Natural killer cell (primary cell): ENCODE measurements at regions not wholly inside any gene's neighbourhood (a gene's known extent, or its start where the extent isn't known, plus 50 kb on each side); places are given as distances from the start of the nearest gene placed in this dataset.

Experiments
- ATAC-seq, 3 donors: fragments of 150-1000 bp in 2 of 3; fragments of 200-7000 bp in 1 of 3; cut with Tn5 transposase; 1 replicate in 1 of 3; 2 replicates in 2 of 3; pipeline ENCODE4 v1.10.0; 2021; ENCODE audit warnings: mild to moderate bottlenecking in 2 of 3, moderate library complexity in 2 of 3
- DNase-seq, 2 donors: peaks; one replicate each; pipeline versions ENCODE4 v3.0.0 to v3.0.0-alpha.2; 2013 to 2021; ENCODE audit warnings: mixed read lengths in 1 of 2
- H3K27ac ChIP-seq: one replicate; pipeline ENCODE4 v1.5.1; 2013; ENCODE audit warnings: mild to moderate bottlenecking, low read length
- H3K27me3 ChIP-seq: one replicate; pipeline ENCODE4 v1.6.1; 2013; ENCODE audit warnings: low read length; ENCODE audit not compliant: control insufficient read depth, insufficient read depth
- H3K36me3 ChIP-seq: one replicate; pipeline ENCODE4 v1.6.1; 2013; ENCODE audit warnings: low read length; ENCODE audit not compliant: control insufficient read depth, insufficient read depth
- H3K4me1 ChIP-seq: one replicate; pipeline ENCODE4 v1.6.1; 2013; ENCODE audit warnings: low read length; ENCODE audit not compliant: control insufficient read depth, insufficient read depth
- H3K4me3 ChIP-seq: one replicate; pipeline ENCODE4 v1.5.1; 2013; ENCODE audit warnings: low read length
- H3K9me3 ChIP-seq: one replicate; pipeline ENCODE4 v1.6.1; 2013; ENCODE audit warnings: low read length; ENCODE audit not compliant: control insufficient read depth, insufficient read depth
- H3K27ac Mint-ChIP-seq, 2 donors: one replicate each; pipeline ENCODE4 v1.8.0; 2022; ENCODE audit warnings: mild to moderate bottlenecking in 2 of 2, mixed read lengths in 2 of 2, moderate library complexity in 1 of 2
- H3K27me3 Mint-ChIP-seq, 2 donors: one replicate each; pipeline ENCODE4 v1.8.0; 2022; ENCODE audit warnings: low read depth in 2 of 2, mixed read lengths in 2 of 2
- H3K36me3 Mint-ChIP-seq: one replicate; pipeline ENCODE4 v1.8.0; 2022; ENCODE audit warnings: mixed read lengths
- H3K4me1 Mint-ChIP-seq, 2 donors: one replicate each; pipeline ENCODE4 v1.8.0; 2022; ENCODE audit warnings: mixed read lengths in 2 of 2
- H3K4me3 Mint-ChIP-seq: one replicate; pipeline ENCODE4 v1.8.0; 2022; ENCODE audit warnings: mild to moderate bottlenecking, moderate library complexity, mixed read lengths
- H3K9me3 Mint-ChIP-seq, 2 donors: one replicate each; pipeline ENCODE4 v1.8.0; 2022; ENCODE audit warnings: mixed read lengths in 2 of 2
- CTCF ChIP-seq: fragments of 200-600 bp; IDR thresholded peaks from one replicate; pipeline ENCODE4 v1.8.0; 2022; ENCODE audit warnings: antibody characterized with exemption
- WGBS: methylation state at CpG from one replicate; pipeline ENCODE4 v1.1.7; 2013; ENCODE audit warnings: missing lambda C conversion rate; ENCODE audit not compliant: insufficient coverage; 5-methylcytosine and 5-hydroxymethylcytosine counted together
- intact Hi-C: fragments of 100-400 bp; cut with micrococcal nuclease; formaldehyde crosslinking; loops from one replicate; pipeline ENCODE4 v1.14.2; 2022

GRCh38 chr4:29852537-29852936 lies 867.6 kb upstream of the PCDH7 start:
- Mint-ChIP-seq H3K27ac (no peak overlapping the region), H3K36me3 (peaks cover 15% of the 10 kb centered on the region), H3K9me3 (peaks cover 9 to 23% of the 10 kb centered on the region in 2 donors), H3K27me3 (no peaks in the 10 kb centered on the region), H3K4me3 (no peak overlapping the region), H3K4me1 (no peaks in the 10 kb centered on the region)
- no peak overlapping the region for H3K4me3 ChIP-seq
- no peaks in the 10 kb centered on the region for H3K27me3 ChIP-seq
- intact Hi-C loops: no loop called here
- no peaks in the 10 kb centered on the region for H3K9me3 ChIP-seq
- H3K4me1 ChIP-seq: no peaks in the 10 kb centered on the region
- TF ChIP-seq CTCF: no peak
- no peak overlapping the region for H3K27ac ChIP-seq
- DNase-seq (no peak), ATAC-seq (no peak)
- no peaks in the 10 kb centered on the region for H3K36me3 ChIP-seq

- H3K36me3 ChIP-seq: no peaks in the 10 kb centered on the region
- H3K27ac Mint-ChIP-seq: no peak overlapping the region
- WGBS: 100% methylated on average over 1 of the region's 2 CpGs
- DNase-seq (no peak), ATAC-seq (no peak)
- intact Hi-C loops: no loop called here
- H3K36me3 Mint-ChIP-seq: peaks cover 15% of the 10 kb centered on the region
- no peak overlapping the region for H3K4me3 Mint-ChIP-seq
- H3K27me3 Mint-ChIP-seq: no peaks in the 10 kb centered on the region
- H3K9me3 ChIP-seq: peaks cover 5% of the 10 kb centered on the region
- no peak overlapping the region for H3K4me3 ChIP-seq
- H3K27ac ChIP-seq: no peak overlapping the region
- peaks cover 11 to 23% of the 10 kb centered on the region in 2 donors for H3K9me3 Mint-ChIP-seq
- no peaks in the 10 kb centered on the region for H3K27me3 ChIP-seq
- TF ChIP-seq CTCF: no peak
- H3K4me1 Mint-ChIP-seq: no peaks in the 10 kb centered on the region
- no peaks in the 10 kb centered on the region for H3K4me1 ChIP-seq
Measured at GRCh38 chr4:29853833-29854232, 866.3 kb upstream of the PCDH7 start.

- no peaks in the 10 kb centered on the region for H3K27me3 ChIP-seq
- no peak for DNase-seq
- no peak overlapping the region for H3K4me3 Mint-ChIP-seq
- H3K27me3 Mint-ChIP-seq: no peaks in the 10 kb centered on the region
- WGBS: no CpG with 5 or more reads among the region's 1 CpG
- intact Hi-C loops: no loop called here
- H3K4me1 Mint-ChIP-seq: no peaks in the 10 kb centered on the region
- ATAC-seq: no peak
- H3K4me3 ChIP-seq: no peak overlapping the region
- no peak overlapping the region for H3K27ac ChIP-seq
- H3K27ac Mint-ChIP-seq: no peak overlapping the region
- H3K9me3 ChIP-seq: peaks cover 7% of the 10 kb centered on the region
- no peak for TF ChIP-seq CTCF
- H3K9me3 Mint-ChIP-seq: peaks cover 14 to 22% of the 10 kb centered on the region in 2 donors
- H3K36me3 ChIP-seq: no peaks in the 10 kb centered on the region
- H3K36me3 Mint-ChIP-seq: peaks cover 5% of the 10 kb centered on the region
- no peaks in the 10 kb centered on the region for H3K4me1 ChIP-seq
Measured at GRCh38 chr4:29861307-29861706, 858.9 kb upstream of the PCDH7 start.

- H3K27me3 ChIP-seq: no peaks in the 10 kb centered on the region
- Mint-ChIP-seq H3K27me3 (no peaks in the 10 kb centered on the region), H3K36me3 (peaks cover 8% of the 10 kb centered on the region), H3K4me3 (no peak overlapping the region), H3K4me1 (no peaks in the 10 kb centered on the region), H3K27ac (no peak overlapping the region), H3K9me3 (peaks cover 10 to 21% of the 10 kb centered on the region in 2 donors)
- no peaks in the 10 kb centered on the region for H3K4me1 ChIP-seq
- no peaks in the 10 kb centered on the region for H3K36me3 ChIP-seq
- peaks cover 4% of the 10 kb centered on the region for H3K9me3 ChIP-seq
- no CpG with 5 or more reads among the region's 1 CpG for WGBS
- H3K27ac ChIP-seq: no peak overlapping the region
- ATAC-seq: no peak
- intact Hi-C loops: no loop called here
- no peak for TF ChIP-seq CTCF
- no peak overlapping the region for H3K4me3 ChIP-seq
- no peak for DNase-seq
Measured at GRCh38 chr4:29867412-29867811, 852.8 kb upstream of the PCDH7 start.
